Breast epithelium (tissue), 4 donors: ENCODE measurements at regions not wholly inside any gene's neighbourhood (a gene's known extent, or its start where the extent isn't known, plus 50 kb on each side); places are given as distances from the start of the nearest gene placed in this dataset.
"Not testable (repeated sequence)": the region's sequence is repeated elsewhere in the genome, so short reads cannot be mapped to it uniquely, and the experiment has no call there.

Experiments
- DNase-seq, 2 donors: peaks; one replicate each; pipeline ENCODE4 v3.0.0-alpha.2; 2019; ENCODE audit warnings: low spot score in 2 of 2
- H3K27ac ChIP-seq, 2 donors: fragments of 200-600 bp; sonication (generic) in 1 of 2; one replicate each; pipeline ENCODE4 v1.5.1; 2016 to 2019; ENCODE audit warnings: mild to moderate bottlenecking in 1 of 2
- H3K27me3 ChIP-seq, 2 donors: fragments of 200-600 bp; sonication (generic) in 1 of 2; one replicate each; pipeline versions ENCODE4 v1.5.1 to v1.6.0; 2017 to 2019; ENCODE audit warnings: control low read depth in 1 of 2, mild to moderate bottlenecking in 1 of 2
- H3K36me3 ChIP-seq: fragments of 200-600 bp; one replicate; pipeline ENCODE4 v1.5.1; 2019
- H3K4me1 ChIP-seq, 2 donors: fragments of 200-600 bp; sonication (generic); one replicate each; pipeline ENCODE4 v1.5.1; 2016 to 2019; ENCODE audit warnings: control low read depth in 1 of 2
- H3K4me3 ChIP-seq, 3 donors: fragments of 200-600 bp; sonication (generic); 1 replicate in 2 of 3; 2 replicates in 1 of 3; pipeline ENCODE4 v1.5.1; 2016 to 2019; ENCODE audit warnings: mild to moderate bottlenecking in 3 of 3, moderate library complexity in 2 of 3
- H3K9me3 ChIP-seq, 2 donors: fragments of 200-600 bp; sonication (generic) in 1 of 2; one replicate each; pipeline ENCODE4 v1.5.1; 2016 to 2019; ENCODE audit warnings: control low read depth in 1 of 2
- CTCF ChIP-seq, 3 donors: fragments of 450-650 bp; IDR thresholded peaks; one replicate each; pipeline ENCODE4 v1.5.1; 2016 to 2017; ENCODE audit warnings: antibody characterized with exemption in 3 of 3, mild to moderate bottlenecking in 3 of 3, moderate library complexity in 3 of 3
- POLR2A ChIP-seq: fragments of 450-650 bp; IDR thresholded peaks from one replicate; pipeline ENCODE4 v1.6.1; 2016; ENCODE audit warnings: antibody characterized with exemption, mild to moderate bottlenecking, moderate library complexity
- POLR2AphosphoS5 ChIP-seq, 3 donors: sonication (generic); formaldehyde crosslinking; IDR thresholded peaks; one replicate each; pipeline ENCODE4 v1.6.1; 2017; ENCODE audit warnings: antibody characterized with exemption in 3 of 3
- intact Hi-C: fragments of 100-400 bp; cut with DNase I; formaldehyde crosslinking; loops from one replicate; pipeline ENCODE4 v1.15.1; 2023; ENCODE audit warnings: low total_unique reads

DNA sequence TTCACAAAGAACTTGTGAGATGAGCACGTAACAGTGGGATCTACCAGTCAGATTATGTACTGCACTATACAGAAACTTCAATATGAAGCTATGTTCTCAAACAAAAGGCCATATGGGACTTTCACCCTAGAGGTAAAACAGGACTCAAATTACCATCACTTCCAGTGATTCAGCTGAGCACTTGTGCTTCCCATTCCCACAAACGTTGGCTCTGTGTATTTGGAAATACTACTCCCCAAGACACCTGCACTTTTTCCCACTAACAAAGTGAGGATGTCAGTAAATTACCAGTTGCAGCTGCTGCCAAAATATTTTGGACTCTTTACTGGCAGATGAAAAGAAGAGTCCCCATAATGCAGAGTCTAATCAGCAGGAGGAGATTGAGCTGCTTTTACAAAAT, 1570.1 kb downstream of the SI start:
- TF ChIP-seq POLR2A (no peak), POLR2AphosphoS5 (IDR thresholded peaks at IDR 0.05) (no peak), CTCF (IDR thresholded peaks at IDR 0.05) (no peak)
- no peaks in the 10 kb centered on the region for H3K4me1 ChIP-seq
- H3K27me3 ChIP-seq, result no peaks in the 10 kb centered on the region
- no peaks in the 10 kb centered on the region for H3K36me3 ChIP-seq
- no peak overlapping the region for H3K4me3 ChIP-seq
- no peak for DNase-seq
- intact Hi-C loops, result no loop called here
- no peaks in the 10 kb centered on the region for H3K9me3 ChIP-seq
- no peak overlapping the region for H3K27ac ChIP-seq

DNA sequence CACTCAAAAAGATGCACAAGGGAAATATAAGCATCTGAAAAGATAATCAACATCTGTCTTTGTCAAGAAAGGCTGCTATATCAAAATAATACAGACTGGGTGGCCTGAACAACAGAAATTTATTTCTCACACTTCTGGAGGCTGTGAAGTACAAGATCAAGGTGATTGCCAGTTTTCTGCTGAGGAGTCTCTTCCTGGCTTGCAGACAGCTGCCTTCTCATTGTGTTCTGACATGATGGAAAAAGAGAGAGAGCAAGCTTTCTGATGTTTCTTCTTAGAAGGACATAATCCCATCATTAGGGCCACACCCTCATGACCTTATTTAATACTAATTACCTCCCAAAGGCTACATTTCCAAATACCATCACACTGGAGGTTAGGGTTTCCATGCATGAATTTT, 1573.3 kb downstream of the SI start:
- Histone ChIP-seq H3K9me3 (no peaks in the 10 kb centered on the region), H3K4me1 (no peaks in the 10 kb centered on the region), H3K27me3 (no peaks in the 10 kb centered on the region), H3K27ac (no peak overlapping the region), H3K4me3 (no peak overlapping the region), H3K36me3 (no peaks in the 10 kb centered on the region)
- no peak for DNase-seq
- intact Hi-C loops, result no loop called here
- TF ChIP-seq CTCF (IDR thresholded peaks at IDR 0.05) (no peak), POLR2A (no peak), POLR2AphosphoS5 (IDR thresholded peaks at IDR 0.05) (no peak)

- H3K36me3 ChIP-seq, H3K27ac ChIP-seq, DNase-seq, H3K27me3 ChIP-seq, H3K4me3 ChIP-seq, H3K9me3 ChIP-seq, H3K4me1 ChIP-seq, intact Hi-C loops: not testable (repeated sequence)
Measured at GRCh38 chr3:163499736-163500219, 1578.5 kb downstream of the SI start.

- H3K27me3 ChIP-seq, H3K9me3 ChIP-seq, H3K4me3 ChIP-seq, intact Hi-C loops, H3K27ac ChIP-seq, H3K36me3 ChIP-seq, H3K4me1 ChIP-seq, DNase-seq: not testable (repeated sequence)
Measured at GRCh38 chr3:163498842-163499735, 1579.2 kb downstream of the SI start.

DNA sequence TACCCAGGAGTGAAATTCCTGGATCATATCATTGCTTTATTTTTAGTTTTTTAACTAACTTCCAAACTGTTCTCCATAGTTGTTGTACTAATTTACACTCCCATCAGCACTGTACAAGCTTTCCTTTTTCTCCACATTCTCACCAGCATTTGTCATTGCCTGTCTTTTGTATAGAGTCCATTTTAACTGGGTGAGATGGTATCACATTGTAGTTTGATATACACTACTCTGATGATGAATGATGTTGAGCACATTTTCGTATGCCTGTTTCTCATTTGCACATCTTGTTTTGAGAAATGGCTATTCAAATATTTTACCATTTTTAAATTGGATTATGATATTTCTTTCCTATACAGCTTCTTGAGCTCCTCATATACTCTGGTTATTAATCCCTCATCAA, 1586.6 kb downstream of the SI start:
- H3K4me1 ChIP-seq, result no peaks in the 10 kb centered on the region
- H3K36me3 ChIP-seq, result no peaks in the 10 kb centered on the region
- no peaks in the 10 kb centered on the region for H3K27me3 ChIP-seq
- TF ChIP-seq POLR2AphosphoS5 (IDR thresholded peaks at IDR 0.05), result no peak
- TF ChIP-seq POLR2A, result no peak
- no peak for TF ChIP-seq CTCF (IDR thresholded peaks at IDR 0.05)
- no peaks in the 10 kb centered on the region for H3K9me3 ChIP-seq
- DNase-seq, result no peak
- no peak overlapping the region for H3K27ac ChIP-seq
- intact Hi-C loops, result no loop called here
- H3K4me3 ChIP-seq, result no peak overlapping the region

DNA sequence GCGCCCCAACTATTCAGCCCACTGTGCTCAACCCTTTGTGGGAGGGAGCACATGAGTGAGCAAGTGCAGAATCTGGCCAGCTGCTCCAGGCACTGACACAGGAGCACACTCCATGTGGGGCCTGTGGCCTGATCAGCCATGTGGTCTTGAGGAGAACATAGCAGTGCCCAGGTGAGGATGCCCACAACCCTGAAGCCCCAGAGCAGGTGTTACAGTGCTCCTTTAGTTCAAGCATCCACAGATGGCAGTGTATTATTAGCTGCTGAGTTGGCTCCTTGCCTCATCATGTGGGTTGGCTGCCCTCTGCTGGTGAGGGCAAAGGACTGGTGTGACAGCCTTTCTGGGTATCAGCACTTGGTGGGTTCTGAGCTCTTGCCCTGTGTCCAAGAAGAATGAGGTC, 1588.2 kb downstream of the SI start:
- no peak overlapping the region for H3K4me3 ChIP-seq
- H3K27ac ChIP-seq, result no peak overlapping the region
- no peaks in the 10 kb centered on the region for H3K4me1 ChIP-seq
- no peaks in the 10 kb centered on the region for H3K9me3 ChIP-seq
- intact Hi-C loops, result no loop called here
- DNase-seq, result no peak
- no peak for TF ChIP-seq POLR2A
- TF ChIP-seq CTCF (IDR thresholded peaks at IDR 0.05), result no peak
- no peak for TF ChIP-seq POLR2AphosphoS5 (IDR thresholded peaks at IDR 0.05)
- no peaks in the 10 kb centered on the region for H3K36me3 ChIP-seq
- H3K27me3 ChIP-seq, result no peaks in the 10 kb centered on the region
